Femur (tissue), 1 donor: ENCODE measurements at regions not wholly inside any gene's neighbourhood (a gene's known extent, or its start where the extent isn't known, plus 50 kb on each side); places are given as distances from the start of the nearest gene placed in this dataset.

ENCODE experiments used
- DNase-seq: peaks from one replicate; pipeline ENCODE4 v3.0.0-alpha.2; 2017

DNA sequence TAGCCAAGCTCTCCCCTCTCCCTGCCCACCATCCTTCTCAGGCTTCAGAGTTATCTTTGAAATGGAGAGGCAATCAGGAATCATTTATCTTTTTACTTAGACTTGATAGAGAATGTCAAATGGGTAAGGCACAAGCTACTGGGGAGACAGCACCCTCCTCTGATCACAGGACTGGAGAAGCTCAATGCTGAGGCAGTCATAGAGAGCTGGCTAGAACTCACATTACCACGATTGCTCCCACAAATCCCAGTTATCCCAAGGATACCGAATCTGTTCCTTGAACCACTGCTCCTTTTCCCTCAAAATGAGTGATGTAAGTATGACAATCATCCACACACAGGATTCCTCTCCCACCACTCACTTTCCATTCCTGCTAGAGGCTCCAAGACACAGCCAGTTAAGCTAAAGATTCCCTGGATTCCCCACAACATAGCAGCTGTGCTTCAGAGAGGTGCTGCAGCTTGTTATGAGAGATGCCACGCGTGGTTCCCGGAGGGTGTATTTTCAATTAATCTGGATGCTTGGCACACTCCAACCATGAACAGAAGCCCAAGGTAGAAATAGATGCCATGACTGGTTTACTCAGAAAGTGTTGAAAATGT, 96.2 kb upstream of the VGLL2 start:
- DNase-seq = peak; percentile 27

GRCh38 chr6:117169781-117170281, 95.5 kb upstream of the VGLL2 start:
- DNase-seq = no peak

DNA sequence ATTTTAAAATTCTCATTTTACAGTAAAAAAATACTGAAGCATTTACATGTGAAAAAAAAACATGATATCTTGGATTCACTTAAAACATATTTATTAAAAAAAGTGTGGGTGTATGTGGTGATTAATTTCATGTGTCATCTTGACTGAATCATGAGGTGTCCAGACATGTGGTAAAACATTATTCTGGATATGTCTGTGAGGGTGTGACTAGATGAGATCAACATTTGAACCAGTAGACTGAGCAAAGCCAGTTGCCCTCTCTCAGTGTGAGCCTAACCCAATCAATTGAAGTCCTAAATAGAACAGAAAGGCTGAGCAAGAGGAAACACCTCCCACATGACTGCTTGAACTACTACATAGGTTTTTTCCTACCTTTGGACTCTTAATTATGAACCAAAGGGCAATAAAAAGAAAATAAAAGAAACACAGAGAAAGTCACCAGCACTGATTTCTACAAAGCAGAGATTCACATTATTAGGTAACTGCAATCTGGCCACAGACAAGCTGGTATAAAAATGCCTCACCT, 90.5 kb upstream of the VGLL2 start:
- DNase-seq = no peak

DNA sequence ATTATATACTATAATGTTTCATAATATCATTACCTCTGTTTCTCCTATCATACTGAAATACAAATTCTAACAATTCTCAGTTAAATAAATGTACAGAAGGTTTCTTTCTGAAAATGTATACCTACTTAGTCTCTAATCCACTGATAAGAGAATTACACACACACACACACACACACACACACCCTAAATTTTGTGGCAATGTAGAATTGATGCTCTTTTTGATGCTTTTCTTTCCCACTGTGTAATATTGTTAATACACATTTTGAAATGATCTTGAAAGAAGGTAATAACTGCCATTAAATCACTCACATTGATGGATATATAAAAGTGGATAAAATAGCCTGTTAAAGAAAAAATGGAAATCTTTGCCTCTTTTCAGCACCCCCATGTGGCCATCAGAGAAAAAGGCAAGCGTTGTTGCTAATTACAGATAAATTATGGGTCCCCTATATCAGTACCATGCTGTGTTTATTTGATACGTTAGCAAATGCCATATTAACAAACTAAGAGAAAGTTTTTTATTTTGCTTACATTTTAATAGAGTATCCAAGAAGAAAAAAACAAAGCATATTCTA, 76.6 kb upstream of the VGLL2 start:
- no peak for DNase-seq

DNA sequence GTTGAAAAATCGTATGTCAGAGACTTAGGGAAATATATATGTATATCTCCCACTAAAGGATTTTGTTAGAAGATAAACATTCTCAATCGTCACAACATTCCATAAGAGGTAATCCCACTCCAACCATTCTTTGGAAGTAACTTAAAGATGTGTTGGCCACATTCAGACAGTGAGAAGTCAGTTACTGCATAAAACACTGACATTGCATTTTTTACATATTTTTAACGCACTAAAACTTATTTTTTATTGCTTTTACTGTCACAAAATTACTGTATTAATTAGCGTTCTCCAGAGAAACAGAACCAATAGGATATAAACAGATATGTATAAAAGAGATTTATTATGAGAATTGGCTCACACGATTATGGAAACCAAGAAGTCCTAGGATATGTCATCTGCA, 74.3 kb upstream of the VGLL2 start:
- DNase-seq = no peak

- no peak for DNase-seq
Observed at GRCh38 chr6:117191448-117191847, 73.9 kb upstream of the VGLL2 start.

DNA sequence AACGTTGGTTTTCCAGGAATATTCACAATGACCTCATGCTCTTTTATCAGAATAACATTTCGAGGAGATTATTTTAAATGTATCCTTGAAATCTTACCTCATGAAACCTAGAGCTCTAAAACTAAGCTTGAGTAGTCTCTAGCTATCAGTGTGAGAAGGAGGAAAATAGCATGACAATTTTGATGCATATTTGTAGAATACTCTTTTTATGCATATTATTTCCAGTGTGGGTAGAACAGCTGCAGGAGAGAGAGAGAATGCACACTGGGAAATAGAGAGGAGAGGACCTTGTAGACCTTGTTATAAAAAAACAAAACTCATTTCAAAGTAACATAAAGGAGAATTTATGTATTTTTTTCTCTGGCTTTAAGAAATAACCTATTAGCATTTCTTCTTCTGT, 71.1 kb upstream of the VGLL2 start:
- DNase-seq = no peak

GRCh38 chr6:117194978-117195377, 70.4 kb upstream of the VGLL2 start:
- DNase-seq = peak; percentile 33

DNA sequence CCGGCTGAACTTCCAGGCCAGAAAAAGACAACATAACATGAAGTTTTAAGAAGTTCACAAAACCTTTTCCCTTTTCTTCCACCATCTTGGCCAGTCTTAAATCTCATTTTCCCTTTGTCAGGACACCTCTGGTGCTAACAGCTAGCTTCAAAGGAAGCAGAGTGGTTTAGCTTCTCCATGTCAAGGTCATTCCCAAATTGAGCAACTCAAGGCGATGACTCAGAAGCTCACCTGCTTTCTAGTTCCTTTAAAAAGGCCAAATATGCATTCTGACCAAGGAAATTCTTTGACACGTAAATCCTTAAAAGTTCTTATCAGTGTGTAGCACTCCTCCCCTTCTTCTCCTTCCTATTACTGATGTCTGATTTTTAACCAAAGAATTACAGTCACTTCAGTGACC, 69.6 kb upstream of the VGLL2 start:
- DNase-seq = no peak

DNA sequence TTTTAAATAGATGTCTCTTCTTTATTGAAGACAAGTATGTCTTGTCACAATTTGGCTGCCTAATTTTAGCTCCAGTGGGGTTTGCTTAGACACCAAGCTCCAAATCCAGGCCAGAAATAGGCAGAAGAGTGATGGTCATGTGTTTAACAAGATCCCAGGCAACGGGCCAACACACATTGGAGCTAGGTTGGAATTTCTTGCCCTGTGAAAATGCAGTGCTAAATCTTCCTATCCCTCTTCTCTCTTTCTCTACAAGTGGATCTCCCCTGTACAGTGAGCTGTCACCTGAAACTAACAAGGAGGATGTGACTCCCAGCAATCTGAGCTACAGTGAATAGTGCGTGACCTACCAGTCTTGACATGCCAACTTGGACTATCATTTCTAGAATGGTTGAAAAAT, 65.3 kb upstream of the VGLL2 start:
- peak; percentile 47 for DNase-seq

DNA sequence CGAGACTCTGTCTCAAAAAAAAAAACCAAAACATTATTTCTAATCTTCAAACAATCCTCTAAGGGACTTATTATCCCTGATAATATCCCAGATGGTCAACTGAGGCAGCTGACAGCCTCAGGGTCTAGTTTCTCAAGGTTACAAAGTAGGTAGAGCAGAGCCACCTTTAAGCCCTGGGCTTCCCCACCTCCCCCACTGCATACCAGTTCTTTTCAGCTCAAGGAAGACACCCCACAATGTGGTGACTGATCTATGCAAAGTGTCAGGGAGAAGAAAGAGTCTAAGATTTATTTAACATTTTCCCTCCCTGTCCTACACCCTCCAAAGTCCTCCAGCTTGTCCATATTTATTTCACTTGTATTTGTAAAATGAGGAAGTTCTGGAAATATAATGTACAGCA, 60.5 kb upstream of the VGLL2 start:
- no peak for DNase-seq

GRCh38 chr6:117205876-117206275, 59.5 kb upstream of the VGLL2 start:
- no peak for DNase-seq

- no peak for DNase-seq
Observed at GRCh38 chr6:117206522-117206921, 58.8 kb upstream of the VGLL2 start.

- DNase-seq = peak; percentile 64
Observed at GRCh38 chr6:117206944-117207687, 58.2 kb upstream of the VGLL2 start.

DNA sequence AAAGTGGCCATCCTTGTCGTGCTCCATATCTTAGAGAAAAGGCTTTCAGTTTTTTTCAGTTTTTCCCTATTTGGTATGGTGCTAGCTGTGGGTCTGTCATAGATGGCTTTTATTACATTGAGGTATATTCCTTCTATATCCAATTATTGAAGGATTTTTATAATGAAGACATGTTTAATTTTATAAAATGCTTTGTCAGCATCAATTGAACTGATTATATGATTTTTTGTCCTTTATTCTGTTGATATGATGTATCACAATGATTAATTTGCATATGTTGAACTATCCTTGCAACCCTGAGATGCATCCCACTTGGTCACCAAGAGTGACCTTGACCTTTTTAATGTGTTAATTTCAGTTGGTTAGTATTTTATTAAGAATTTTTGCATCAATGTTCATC, 55.1 kb upstream of the VGLL2 start:
- no peak for DNase-seq

- DNase-seq = no peak
Observed at GRCh38 chr6:117215353-117216090, 49.8 kb upstream of the VGLL2 start.
